ENCODE measurements at regions not wholly inside any gene's neighbourhood (a gene's known extent, or its start where the extent isn't known, plus 50 kb on each side); places are given as distances from the start of the nearest gene placed in this dataset.

- TF ChIP-seq CTCF (IDR thresholded peaks at IDR 0.05) (no peak), ZFX (IDR thresholded peaks at IDR 0.05; ENCODE audit: borderline replicate concordance) (no peak)
These were observed 704.1 kb downstream of the PRELID2 start for GRCh38 chr5:145130996-145131395.

All from 22Rv1 (cell line).